ENCODE measurements at regions not wholly inside any gene's neighbourhood (a gene's known extent, or its start where the extent isn't known, plus 50 kb on each side); places are given as distances from the start of the nearest gene placed in this dataset.

DNA sequence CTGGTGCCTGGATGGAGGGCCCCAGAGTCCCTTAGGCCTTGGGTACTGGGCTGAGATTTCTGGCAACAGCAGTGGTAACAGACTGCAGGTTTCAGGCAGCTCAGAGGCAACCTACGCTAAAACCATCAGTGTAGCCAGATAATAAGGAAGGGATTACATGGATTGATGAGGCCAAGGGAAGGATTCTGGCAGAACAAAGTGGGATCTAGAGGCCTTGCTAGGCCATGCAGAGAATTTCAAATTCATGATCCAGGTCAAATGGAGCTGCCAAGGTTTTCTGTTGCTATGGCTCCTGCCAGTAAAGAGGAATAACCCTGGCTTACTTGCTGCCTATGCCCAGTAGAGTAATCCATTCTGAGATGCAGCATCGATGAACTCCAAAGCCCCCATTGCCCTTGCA lies 445.7 kb downstream of the ADRA2A start:
- H3K4me3 ChIP-seq (ENCODE audit: control extremely low read depth in 1 of 5, extremely low read depth in 1 of 5, insufficient read depth in 1 of 5, low read depth in 2 of 5, low read length in 4 of 5) = no peak overlapping the region
- ChIA-PET CTCF (no interaction called here), POLR2A (no interaction called here)
- ATAC-seq (ENCODE audit: low read depth) (no peak), DNase-seq (no peak)
- H3K79me2 ChIP-seq (ENCODE audit: control insufficient read depth, insufficient read depth, low read length) = no peaks in the 10 kb centered on the region
- H4K20me1 ChIP-seq (ENCODE audit: control insufficient read depth, insufficient read depth, low read length, poor library complexity, severe bottlenecking) = no peaks in the 10 kb centered on the region
- intact Hi-C loops (cut with micrococcal nuclease) = no loop called here
- no peak overlapping the region for H2AFZ ChIP-seq (ENCODE audit: insufficient read depth, low read depth, low read length, poor library complexity, severe bottlenecking)
- no peaks in the 10 kb centered on the region for H3K9me3 Mint-ChIP-seq (ENCODE audit: insufficient read depth)
- no peaks in the 10 kb centered on the region for H3K4me1 Mint-ChIP-seq
- H3K36me3 ChIP-seq (replicated peaks in 1 of 2; ENCODE audit: control extremely low read depth in 1 of 2, control insufficient read depth in 1 of 2, extremely low read depth in 1 of 2, insufficient read depth in 2 of 2, low read length in 1 of 2) = no peaks in the 10 kb centered on the region
- H3K4me2 ChIP-seq (replicated peaks; ENCODE audit: low read depth, low read length, poor library complexity, severe bottlenecking) = no peak overlapping the region
- H3K4me1 ChIP-seq (ENCODE audit: control insufficient read depth in 2 of 2, insufficient read depth in 2 of 2, low read length in 2 of 2) = no peaks in the 10 kb centered on the region
- H3K27ac Mint-ChIP-seq = no peak overlapping the region
- 95% methylated on average over 2 of the region's 2 CpGs for WGBS (ENCODE audit: insufficient coverage)
- TF ChIP-seq EZH2 (IDR thresholded peaks at IDR 0.05; ENCODE audit: borderline replicate concordance, insufficient read depth, low read depth, low read length, poor library complexity, severe bottlenecking) = no peak
- no peak for TF ChIP-seq CTCF (IDR thresholded peaks at IDR 0.05)
- peaks cover 3% of the 10 kb centered on the region for H3K27me3 Mint-ChIP-seq
- no peaks in the 10 kb centered on the region for H3K9me3 ChIP-seq (ENCODE audit: control extremely low read depth in 1 of 3, control insufficient read depth in 2 of 3, insufficient read depth in 1 of 3, low read length in 2 of 3)
- no peaks in the 10 kb centered on the region for H3K27me3 ChIP-seq (replicated peaks in 1 of 4; ENCODE audit: control extremely low read depth in 1 of 4, control insufficient read depth in 3 of 4, insufficient read depth in 4 of 4, low read length in 3 of 4)
- no peak overlapping the region for H3K27ac ChIP-seq (ENCODE audit: low read length in 2 of 2)
- H3K9ac ChIP-seq (ENCODE audit: low read length) = no peak overlapping the region
- no peak overlapping the region for H3K4me3 Mint-ChIP-seq

GRCh38 chr10:111523016-111523415 lies 446.2 kb downstream of the ADRA2A start:
- no peaks in the 10 kb centered on the region for H3K4me1 ChIP-seq (ENCODE audit: control insufficient read depth in 2 of 2, insufficient read depth in 2 of 2, low read length in 2 of 2)
- no peak for ATAC-seq (ENCODE audit: low read depth)

More at GRCh38 chr10:111523016-111523415, 446.2 kb downstream of the ADRA2A start:
- Histone ChIP-seq H3K4me2 (replicated peaks; ENCODE audit: low read depth, low read length, poor library complexity, severe bottlenecking) (no peak overlapping the region), H3K9ac (ENCODE audit: low read length) (no peak overlapping the region), H3K27ac (ENCODE audit: low read length in 2 of 2) (no peak overlapping the region), H3K36me3 (replicated peaks in 1 of 2; ENCODE audit: control extremely low read depth in 1 of 2, control insufficient read depth in 1 of 2, extremely low read depth in 1 of 2, insufficient read depth in 2 of 2, low read length in 1 of 2) (no peaks in the 10 kb centered on the region), H2AFZ (ENCODE audit: insufficient read depth, low read depth, low read length, poor library complexity, severe bottlenecking) (no peak overlapping the region), H4K20me1 (ENCODE audit: control insufficient read depth, insufficient read depth, low read length, poor library complexity, severe bottlenecking) (no peaks in the 10 kb centered on the region), H3K4me3 (ENCODE audit: control extremely low read depth in 1 of 5, extremely low read depth in 1 of 5, insufficient read depth in 1 of 5, low read depth in 2 of 5, low read length in 4 of 5) (no peak overlapping the region), H3K9me3 (ENCODE audit: control extremely low read depth in 1 of 3, control insufficient read depth in 2 of 3, insufficient read depth in 1 of 3, low read length in 2 of 3) (no peaks in the 10 kb centered on the region), H3K27me3 (replicated peaks in 1 of 4; ENCODE audit: control extremely low read depth in 1 of 4, control insufficient read depth in 3 of 4, insufficient read depth in 4 of 4, low read length in 3 of 4) (no peaks in the 10 kb centered on the region), H3K79me2 (ENCODE audit: control insufficient read depth, insufficient read depth, low read length) (no peaks in the 10 kb centered on the region)
- TF ChIP-seq CTCF (IDR thresholded peaks at IDR 0.05) = no peak
- no peak for TF ChIP-seq EZH2 (IDR thresholded peaks at IDR 0.05; ENCODE audit: borderline replicate concordance, insufficient read depth, low read depth, low read length, poor library complexity, severe bottlenecking)
- Mint-ChIP-seq H3K9me3 (ENCODE audit: insufficient read depth) (no peaks in the 10 kb centered on the region), H3K27ac (no peak overlapping the region), H3K27me3 (peaks cover 3% of the 10 kb centered on the region), H3K4me1 (no peaks in the 10 kb centered on the region), H3K4me3 (no peak overlapping the region)
- intact Hi-C loops (cut with micrococcal nuclease) = no loop called here
- no peak for DNase-seq
- POLR2A ChIA-PET = no interaction called here
- WGBS (ENCODE audit: insufficient coverage) = 71% methylated on average over 2 of the region's 2 CpGs
- CTCF ChIA-PET = no interaction called here
